Ovary (tissue), 7 donors: ENCODE measurements at regions not wholly inside any gene's neighbourhood (a gene's known extent, or its start where the extent isn't known, plus 50 kb on each side); places are given as distances from the start of the nearest gene placed in this dataset.

Source experiments
- DNase-seq, 5 donors: peaks; one replicate each; pipeline ENCODE4 v3.0.0-alpha.2; 2019 to 2020
- H3K27ac ChIP-seq, 2 donors: fragments of 200-600 bp; one replicate each; pipeline versions ENCODE4 v1.5.1 to v1.8.0; 2019 to 2022
- H3K27me3 ChIP-seq: fragments of 200-600 bp; one replicate; pipeline ENCODE4 v1.8.0; 2022
- H3K36me3 ChIP-seq: fragments of 200-600 bp; sonication (generic); one replicate; pipeline ENCODE4 v1.5.1; 2019
- H3K4me1 ChIP-seq: one replicate; pipeline ENCODE4 v1.8.1; 2013; ENCODE audit warnings: mild to moderate bottlenecking, moderate library complexity; ENCODE audit not compliant: insufficient read depth
- H3K4me3 ChIP-seq: fragments of 200-600 bp; sonication (generic); one replicate; pipeline ENCODE4 v1.5.1; 2017
- H3K9me3 ChIP-seq, 2 donors: fragments of 200-600 bp in 1 of 2; sonication (generic) in 1 of 2; one replicate each; pipeline versions ENCODE4 v1.5.1 to v1.8.1; 2013 to 2019; ENCODE audit warnings: mild to moderate bottlenecking in 1 of 2, moderate library complexity in 1 of 2
- EP300 ChIP-seq: sonication (generic); formaldehyde crosslinking; IDR thresholded peaks from one replicate; pipeline ENCODE4 v1.6.1; 2017; ENCODE audit warnings: antibody characterized with exemption
- POLR2A ChIP-seq: fragments of 450-650 bp; IDR thresholded peaks from one replicate; pipeline ENCODE4 v1.6.1; 2017; ENCODE audit warnings: antibody characterized with exemption, mild to moderate bottlenecking, moderate library complexity
- WGBS, 3 donors: extraction: QIAGEN DNeasy Blood & Tissue Kit in 1 of 3; methylation state at CpG; one replicate each; pipeline versions ENCODE4 v1.1.5 to v1.1.7; 2013 to 2017; 5-methylcytosine and 5-hydroxymethylcytosine counted together
- intact Hi-C, 4 donors: fragments of 100-400 bp; cut with DNase I; formaldehyde crosslinking; loops; one replicate each; pipeline versions ENCODE4 v1.11.0 to v1.15.1; 2022 to 2023
- TF ChIP-seq, protein P1 (sequence below), 3 donors: fragments of 450-650 bp in 2 of 3; fragments of 200-600 bp in 1 of 3; IDR thresholded peaks; one replicate each; pipeline versions ENCODE4 v1.5.1 to v1.8.0; 2016 to 2022; ENCODE audit warnings: antibody characterized with exemption in 3 of 3, mild to moderate bottlenecking in 1 of 3
- donor health status: DM: no; HTN: no; CAD: no; lungs with moderate emphysema.
- donor health status: DM: no; HTN: no; CAD: no.
- donor health status: Bipolar disorder and iron deficiency.
- donor health status: DM: no; HTN: no; CAD: no.
- donor health status: DM: yes; HTN: yes; CAD: no.

DNA sequence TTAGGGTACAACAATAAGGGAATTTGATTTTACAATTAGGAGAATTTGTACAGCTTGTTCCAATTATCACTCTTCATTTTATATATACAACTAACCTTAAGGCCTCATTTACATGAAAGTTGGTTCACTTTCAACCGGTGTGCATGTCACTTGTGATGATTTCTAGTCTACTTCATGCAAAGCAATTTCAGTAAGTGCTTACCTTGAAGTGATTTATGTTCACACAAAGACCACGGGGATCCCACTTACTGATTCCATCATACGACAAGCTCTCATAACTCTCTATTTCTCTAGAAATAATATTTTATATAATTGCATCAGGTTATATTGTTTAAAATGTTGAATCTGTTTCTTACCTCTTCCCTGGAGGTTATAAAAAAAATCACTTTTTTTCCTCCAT, 100.3 kb upstream of the CHODL start:
- WGBS, 3 donors, result 67 to 75% (median 74%) methylated on average over 3 of the region's 3 CpGs
- no peak overlapping the region for H3K4me3 ChIP-seq
- H3K27ac ChIP-seq, result no peak overlapping the region
- intact Hi-C loops, result no loop called here
- no peaks in the 10 kb centered on the region for H3K36me3 ChIP-seq
- TF ChIP-seq, protein P1, sequence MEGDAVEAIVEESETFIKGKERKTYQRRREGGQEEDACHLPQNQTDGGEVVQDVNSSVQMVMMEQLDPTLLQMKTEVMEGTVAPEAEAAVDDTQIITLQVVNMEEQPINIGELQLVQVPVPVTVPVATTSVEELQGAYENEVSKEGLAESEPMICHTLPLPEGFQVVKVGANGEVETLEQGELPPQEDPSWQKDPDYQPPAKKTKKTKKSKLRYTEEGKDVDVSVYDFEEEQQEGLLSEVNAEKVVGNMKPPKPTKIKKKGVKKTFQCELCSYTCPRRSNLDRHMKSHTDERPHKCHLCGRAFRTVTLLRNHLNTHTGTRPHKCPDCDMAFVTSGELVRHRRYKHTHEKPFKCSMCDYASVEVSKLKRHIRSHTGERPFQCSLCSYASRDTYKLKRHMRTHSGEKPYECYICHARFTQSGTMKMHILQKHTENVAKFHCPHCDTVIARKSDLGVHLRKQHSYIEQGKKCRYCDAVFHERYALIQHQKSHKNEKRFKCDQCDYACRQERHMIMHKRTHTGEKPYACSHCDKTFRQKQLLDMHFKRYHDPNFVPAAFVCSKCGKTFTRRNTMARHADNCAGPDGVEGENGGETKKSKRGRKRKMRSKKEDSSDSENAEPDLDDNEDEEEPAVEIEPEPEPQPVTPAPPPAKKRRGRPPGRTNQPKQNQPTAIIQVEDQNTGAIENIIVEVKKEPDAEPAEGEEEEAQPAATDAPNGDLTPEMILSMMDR (IDR thresholded peaks at IDR 0.05), result no peak
- TF ChIP-seq POLR2A (no peak), EP300 (no peak)
- H3K27me3 ChIP-seq, result no peaks in the 10 kb centered on the region
- DNase-seq, result no peak
- no peaks in the 10 kb centered on the region for H3K4me1 ChIP-seq
- no peaks in the 10 kb centered on the region for H3K9me3 ChIP-seq

GRCh38 chr21:18142655-18143054, 102.0 kb upstream of the CHODL start:
- H3K27ac ChIP-seq, result no peak overlapping the region
- no peak for TF ChIP-seq POLR2A
- TF ChIP-seq EP300, result no peak
- TF ChIP-seq, protein P1 (IDR thresholded peaks at IDR 0.05), result no peak
- H3K4me1 ChIP-seq, result no peaks in the 10 kb centered on the region
- no peak overlapping the region for H3K4me3 ChIP-seq
- no peaks in the 10 kb centered on the region for H3K36me3 ChIP-seq
- no peaks in the 10 kb centered on the region for H3K9me3 ChIP-seq
- no peaks in the 10 kb centered on the region for H3K27me3 ChIP-seq
- DNase-seq, result no peak
- intact Hi-C loops, result no loop called here

- 16 to 17% (median 16%) methylated on average over 3 of the region's 3 CpGs for WGBS, 3 donors
- intact Hi-C loops, result no loop called here
- Histone ChIP-seq H3K27ac (no peak overlapping the region), H3K4me1 (no peaks in the 10 kb centered on the region), H3K27me3 (no peaks in the 10 kb centered on the region), H3K36me3 (no peaks in the 10 kb centered on the region), H3K9me3 (no peaks in the 10 kb centered on the region), H3K4me3 (no peak overlapping the region)
- no peak for DNase-seq
- TF ChIP-seq EP300 (no peak), POLR2A (no peak)
- TF ChIP-seq, protein P1 (IDR thresholded peaks at IDR 0.05), result no peak
These were observed 106.1 kb upstream of the CHODL start for GRCh38 chr21:18138507-18138906.

DNA sequence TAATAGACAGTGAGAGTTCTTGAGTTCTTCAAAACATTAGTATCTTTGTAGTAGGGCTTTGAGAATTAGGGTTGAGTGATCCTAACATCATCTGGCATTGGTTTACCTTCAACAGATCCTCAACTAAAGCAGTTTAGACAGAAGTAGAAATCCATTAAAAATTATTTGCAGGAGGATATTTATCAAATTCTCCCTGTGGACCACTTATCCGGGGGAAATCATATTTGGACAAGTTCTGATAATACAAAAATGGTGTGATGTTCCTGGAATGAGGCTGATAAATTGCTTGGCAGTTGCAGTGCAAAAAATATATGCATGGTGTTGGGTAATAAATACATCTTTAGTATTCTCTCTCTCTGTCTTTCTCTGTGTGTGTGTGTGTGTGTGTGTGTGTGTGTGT, 115.1 kb upstream of the CHODL start:
- H3K27ac ChIP-seq, result no peak overlapping the region
- no peaks in the 10 kb centered on the region for H3K27me3 ChIP-seq
- no peaks in the 10 kb centered on the region for H3K4me1 ChIP-seq
- H3K4me3 ChIP-seq, result no peak overlapping the region
- intact Hi-C loops, result no loop called here
- H3K36me3 ChIP-seq, result no peaks in the 10 kb centered on the region
- no peak for TF ChIP-seq EP300
- TF ChIP-seq, protein P1 (IDR thresholded peaks at IDR 0.05), result no peak
- TF ChIP-seq POLR2A, result no peak
- DNase-seq, result no peak
- 68 to 73% (median 69%) methylated on average over 1 of the region's 1 CpG for WGBS, 3 donors
- no peaks in the 10 kb centered on the region for H3K9me3 ChIP-seq

- intact Hi-C loops, result no loop called here
- 44 to 57% (median 52%) methylated on average over 1 of the region's 1 CpG for WGBS, 3 donors
- H3K4me3 ChIP-seq, result no peak overlapping the region
- DNase-seq, result no peak
- H3K9me3 ChIP-seq, result no peaks in the 10 kb centered on the region
- no peak overlapping the region for H3K27ac ChIP-seq
- no peaks in the 10 kb centered on the region for H3K4me1 ChIP-seq
- H3K36me3 ChIP-seq, result no peaks in the 10 kb centered on the region
- H3K27me3 ChIP-seq, result no peaks in the 10 kb centered on the region
- TF ChIP-seq, protein P1 (IDR thresholded peaks at IDR 0.05), result no peak
- TF ChIP-seq POLR2A, result no peak
These were observed 126.1 kb upstream of the CHODL start for GRCh38 chr21:18118566-18118965.
